GM21526 (cell line): ENCODE measurements at regions not wholly inside any gene's neighbourhood (a gene's known extent, or its start where the extent isn't known, plus 50 kb on each side); places are given as distances from the start of the nearest gene placed in this dataset.

ENCODE experiments used
- ATAC-seq: cut with Tn5 transposase; IDR thresholded peaks from one replicate; pipeline ENCODE4 v1.9.1; 2021; ENCODE audit warnings: moderate library complexity; ENCODE audit not compliant: unreplicated experiment, low FRiP score

DNA sequence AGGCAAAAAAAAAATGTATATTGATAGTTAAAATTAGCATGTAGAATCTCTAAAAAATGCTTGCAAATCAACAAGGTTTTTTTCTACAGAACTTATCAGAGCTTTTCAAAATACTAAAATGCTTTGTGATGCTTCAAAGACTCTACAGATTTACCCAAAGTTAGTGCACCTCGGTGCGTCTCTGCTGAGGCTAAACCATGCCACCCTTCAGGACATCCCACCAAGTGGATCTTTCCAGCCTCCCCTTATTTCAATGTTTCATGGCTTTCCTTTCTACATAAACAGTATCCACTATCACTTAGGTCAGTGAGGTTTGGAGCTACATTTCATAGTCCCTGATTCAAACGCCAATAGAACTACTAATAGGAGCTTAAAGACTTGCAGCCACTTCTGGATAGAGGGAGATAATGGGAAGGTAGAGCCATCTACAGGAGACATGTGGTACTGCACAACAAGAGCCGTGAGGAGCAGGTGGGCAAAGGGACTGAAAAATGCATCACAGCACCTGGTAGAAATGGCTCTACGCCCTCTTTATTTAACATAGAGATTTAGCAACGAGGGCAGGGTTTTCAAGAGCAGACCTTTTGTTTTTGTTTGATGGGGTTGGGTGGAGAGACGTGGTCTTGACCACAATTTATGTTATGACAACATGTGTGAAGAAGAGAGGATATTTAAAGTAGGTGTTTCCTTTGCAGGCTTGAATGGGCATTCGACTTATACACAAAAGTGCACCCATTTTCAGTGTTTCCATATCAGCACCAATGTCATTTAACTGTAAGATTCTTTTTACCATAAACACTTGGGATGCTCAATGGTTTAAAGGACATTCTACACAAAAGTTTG, 56.1 kb upstream of the SLC35G4 start:
- ATAC-seq: no peak

DNA sequence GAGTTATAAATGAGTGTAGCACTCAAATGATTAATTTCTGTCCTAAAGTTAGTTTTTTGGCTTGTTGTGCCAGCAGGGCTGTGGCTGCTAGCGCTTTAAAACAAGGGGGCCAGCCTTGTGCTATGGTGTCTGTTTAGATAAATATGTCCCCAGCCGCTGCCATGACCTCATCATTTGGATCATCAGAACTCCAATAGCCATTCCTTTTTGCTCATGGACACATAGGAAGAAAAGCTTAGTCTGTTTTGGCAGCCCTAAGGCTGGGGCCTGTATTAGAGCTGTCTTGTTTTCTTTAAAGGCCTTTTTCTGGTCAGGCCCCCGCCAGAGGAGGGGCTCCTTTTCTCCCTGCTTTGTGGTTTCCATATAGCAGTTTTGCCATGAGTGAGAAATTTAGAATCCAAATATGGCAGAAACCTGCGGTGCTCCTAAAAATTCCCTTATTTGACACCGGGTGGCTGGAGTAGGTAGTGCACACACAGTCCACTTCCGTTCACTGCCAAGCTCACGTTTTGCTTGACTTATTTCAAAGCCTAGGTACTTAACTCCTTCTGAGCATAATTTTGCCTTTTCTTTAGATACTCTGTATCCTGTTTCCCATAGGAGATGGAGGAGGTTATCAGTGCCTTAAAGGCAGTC, 60.4 kb upstream of the SLC35G4 start:
- no peak for ATAC-seq

DNA sequence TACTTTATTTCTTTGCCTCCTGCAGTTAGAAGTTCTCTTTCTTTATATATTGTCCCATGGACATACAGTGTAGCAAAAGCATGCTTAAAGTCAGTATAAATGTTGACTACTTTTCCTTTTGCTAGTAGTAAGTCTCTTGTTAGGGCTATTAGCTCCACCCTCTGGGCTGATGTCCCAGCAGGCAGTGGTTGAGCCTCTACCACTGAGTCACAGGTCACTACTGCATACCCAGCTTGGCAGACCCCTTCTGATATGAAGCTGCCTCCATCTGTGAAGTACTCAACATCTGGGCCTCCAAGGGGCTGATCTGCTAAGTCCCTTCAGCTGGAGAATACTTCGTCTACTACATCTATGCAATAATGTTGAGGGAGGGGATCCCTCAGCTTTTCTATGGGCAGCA, 61.0 kb upstream of the SLC35G4 start:
- ATAC-seq: no peak

DNA sequence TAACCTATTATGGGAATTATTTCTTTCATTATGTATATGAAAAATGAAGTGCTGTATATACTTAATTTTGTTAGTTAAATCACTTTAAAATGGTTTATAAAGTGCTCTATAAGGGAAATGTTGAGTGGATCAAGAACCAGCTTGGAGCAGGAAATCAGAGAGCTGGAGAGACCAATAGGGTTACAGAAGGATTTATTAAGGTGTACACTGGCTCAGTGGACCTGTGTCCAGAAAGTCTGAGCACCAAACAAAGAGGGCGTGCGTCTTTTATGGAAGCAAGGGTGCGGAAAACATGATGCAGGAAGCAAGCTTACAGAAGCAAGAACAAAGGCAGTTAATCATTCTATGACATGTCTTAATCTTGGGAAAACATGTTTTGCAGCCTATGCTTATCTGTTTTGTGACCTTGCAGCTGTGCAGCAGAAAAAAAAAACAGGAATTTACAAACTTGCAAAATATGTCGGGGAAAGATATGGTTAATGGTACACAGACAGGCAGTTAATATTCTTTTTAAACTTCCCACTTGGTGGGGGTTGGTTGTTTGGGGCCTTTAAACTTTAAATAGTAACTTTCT, 65.2 kb upstream of the SLC35G4 start:
- no peak for ATAC-seq

DNA sequence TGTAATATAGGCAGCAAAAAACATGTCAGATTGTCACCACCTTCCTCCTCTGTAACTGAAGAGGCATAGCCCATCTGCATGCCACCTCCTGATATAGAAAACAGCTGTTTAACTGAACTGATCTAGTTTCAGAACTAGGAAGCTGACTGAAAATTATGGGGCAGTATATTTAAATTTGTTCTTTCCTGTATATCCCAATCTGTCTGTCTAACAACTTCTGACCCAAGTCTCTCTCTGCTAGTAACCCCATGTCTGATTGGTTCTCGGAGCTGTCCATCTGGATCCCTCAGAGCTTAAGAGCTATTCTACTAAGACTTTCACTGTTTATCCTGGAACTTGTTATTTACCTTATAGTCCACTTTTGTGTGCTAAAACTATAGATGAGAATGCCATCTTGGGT, 68.2 kb upstream of the SLC35G4 start:
- no peak for ATAC-seq

DNA sequence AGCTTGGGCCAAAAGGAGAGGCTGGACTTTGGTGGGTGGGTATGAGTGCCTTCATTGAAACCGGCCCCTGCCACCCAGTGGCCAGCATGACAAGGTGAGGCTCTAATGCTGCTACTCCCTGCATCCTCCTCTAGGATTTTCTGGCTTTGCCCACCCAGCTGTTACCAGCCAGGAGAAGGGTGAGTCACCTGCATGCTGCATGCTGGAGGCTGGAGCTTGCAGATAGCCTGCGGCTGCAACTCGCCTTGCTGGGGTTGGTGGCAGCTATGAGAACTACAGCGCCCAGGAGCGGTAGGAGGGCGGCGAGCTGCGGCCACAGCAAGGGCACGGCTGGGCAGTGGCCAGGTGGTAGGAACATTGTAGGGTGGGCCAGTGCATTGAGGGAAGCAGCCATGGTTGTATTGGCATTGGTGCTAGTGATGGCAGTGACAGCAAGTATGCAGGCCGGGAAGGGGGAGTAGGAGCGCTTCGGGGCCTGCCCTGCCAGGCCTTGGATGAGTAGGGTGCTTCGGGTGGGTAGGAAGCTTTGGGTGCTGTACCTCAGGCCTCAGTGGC, 75.4 kb upstream of the SLC35G4 start:
- ATAC-seq: no peak

DNA sequence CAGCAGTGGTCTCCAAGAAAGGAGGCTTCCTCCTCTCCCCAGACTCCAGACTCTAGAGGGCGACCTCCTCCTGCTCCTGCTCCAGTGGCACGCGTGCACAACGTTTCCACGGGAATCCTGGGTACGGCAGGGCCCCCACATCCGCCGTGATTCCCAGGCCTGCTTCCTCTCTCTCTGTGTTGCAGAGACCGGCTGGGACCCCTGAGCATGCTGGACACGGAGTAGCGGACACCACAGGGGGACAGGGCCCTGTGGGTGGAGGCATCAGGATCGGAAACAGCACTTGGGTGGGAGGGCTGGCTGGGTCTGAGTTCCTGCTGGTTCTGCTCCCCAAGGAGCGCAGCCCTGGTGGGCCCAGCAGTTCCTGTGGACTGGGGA, 75.9 kb upstream of the SLC35G4 start:
- ATAC-seq: no peak

DNA sequence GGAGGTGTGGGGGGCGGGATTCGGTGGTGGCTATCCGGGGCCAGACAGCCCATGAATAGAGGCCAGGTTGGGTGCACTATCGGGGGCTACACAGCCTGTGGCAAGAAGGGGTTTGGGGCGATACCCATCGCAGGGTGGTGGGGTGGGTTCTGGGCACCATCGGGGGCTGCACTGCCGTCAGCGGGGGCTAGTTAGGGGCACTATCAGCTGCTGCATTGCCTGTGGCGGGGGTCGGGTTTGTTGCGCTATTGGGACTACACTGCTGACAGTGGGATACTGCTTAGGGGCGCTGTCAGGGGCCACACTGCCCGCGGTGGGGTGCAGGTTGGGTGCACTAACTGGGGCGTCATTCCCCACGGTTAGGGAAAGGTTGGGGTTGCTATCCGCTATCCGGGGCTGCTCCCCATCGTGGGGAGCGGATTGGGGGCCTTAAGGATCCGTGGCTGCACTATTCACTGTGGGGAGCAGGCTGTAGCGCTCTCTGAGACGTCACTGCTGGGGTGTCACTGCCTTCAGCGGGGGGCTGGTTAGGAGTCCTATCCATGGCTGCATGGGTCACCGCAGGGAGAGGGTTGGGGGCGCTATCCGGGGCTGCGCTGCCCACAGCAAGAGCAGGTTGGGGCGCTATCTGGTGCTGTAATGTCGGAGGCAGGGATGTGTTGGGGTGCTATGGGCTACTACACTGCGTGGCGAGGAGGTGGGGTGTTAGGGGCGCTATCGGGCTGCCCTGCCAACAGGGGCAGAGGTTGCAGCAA, 76.5 kb upstream of the SLC35G4 start:
- ATAC-seq: no peak

DNA sequence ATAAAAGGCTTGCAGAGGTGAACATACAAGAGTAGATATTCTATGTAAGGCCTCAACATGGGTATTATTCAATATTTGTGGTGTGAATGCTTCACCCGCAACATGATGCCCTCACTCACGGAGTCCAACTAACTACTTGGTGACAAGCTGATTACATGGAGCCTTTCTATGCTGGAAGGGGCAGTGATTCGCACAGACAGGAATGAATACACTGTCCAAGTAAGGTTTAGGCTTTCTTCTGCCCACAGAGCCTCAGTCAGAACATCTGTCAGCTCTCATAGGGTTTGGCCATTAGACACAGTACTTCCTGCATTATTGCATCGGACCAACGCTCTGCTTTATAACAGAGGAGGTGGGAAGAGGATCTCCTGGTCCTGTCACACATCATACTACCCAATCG, 80.3 kb upstream of the SLC35G4 start:
- ATAC-seq: no peak

DNA sequence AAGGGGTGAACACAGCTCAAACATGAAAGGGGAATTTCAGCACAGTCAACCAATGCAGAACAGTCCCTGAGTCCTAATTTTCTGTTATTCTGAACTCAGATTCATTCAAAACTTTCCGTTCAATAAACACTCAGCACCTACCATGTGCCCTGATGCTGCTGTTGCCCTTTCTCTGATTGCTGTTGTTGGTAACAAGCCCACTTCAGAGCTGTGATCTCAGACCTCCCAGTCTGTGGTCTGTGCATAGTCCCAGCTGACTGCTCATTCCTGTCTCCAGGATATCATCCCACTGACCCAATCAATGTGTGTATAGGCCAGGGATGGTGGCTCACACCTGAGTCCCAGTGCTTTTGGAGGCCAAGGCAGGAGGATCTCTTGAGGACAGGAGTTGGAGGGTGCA, 82.7 kb upstream of the SLC35G4 start:
- no peak for ATAC-seq

DNA sequence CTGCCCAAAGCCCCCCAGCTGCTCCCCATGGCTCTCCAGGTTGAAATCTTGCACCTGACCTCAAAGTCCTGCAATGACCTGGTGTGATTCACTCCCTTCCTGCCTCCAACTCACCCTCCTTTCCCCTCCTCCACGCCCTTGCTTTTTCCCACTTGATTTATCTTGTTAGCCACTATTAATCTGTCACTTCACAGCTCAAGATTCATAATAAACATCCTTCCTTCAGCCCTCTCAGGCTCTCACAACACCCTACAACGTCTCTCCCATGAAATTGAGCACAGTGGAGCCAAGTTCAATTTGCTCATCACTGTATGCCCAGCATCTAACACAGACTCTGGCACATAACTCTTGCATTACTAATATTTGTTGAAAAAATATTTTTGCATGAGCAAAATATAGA, 85.6 kb upstream of the SLC35G4 start:
- ATAC-seq: no peak

DNA sequence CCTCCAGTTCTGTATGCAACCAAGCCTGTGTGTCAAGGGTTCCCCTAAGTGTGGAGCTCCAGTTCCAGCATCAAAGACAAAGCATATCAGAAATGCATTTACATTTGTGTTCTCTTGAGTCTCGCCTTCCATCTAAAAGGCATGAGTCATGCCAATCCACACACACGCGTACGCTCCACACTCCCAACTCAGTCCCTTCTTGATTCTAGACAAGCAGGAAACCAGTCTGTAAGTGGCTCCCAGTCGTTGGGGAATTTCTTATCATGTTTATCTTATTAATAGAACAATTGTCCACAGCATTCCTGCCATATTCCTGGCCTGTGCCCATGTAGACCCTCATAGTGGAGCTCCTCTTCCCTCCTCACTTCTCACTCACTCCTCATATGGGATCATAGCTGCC, 86.4 kb upstream of the SLC35G4 start:
- no peak for ATAC-seq

DNA sequence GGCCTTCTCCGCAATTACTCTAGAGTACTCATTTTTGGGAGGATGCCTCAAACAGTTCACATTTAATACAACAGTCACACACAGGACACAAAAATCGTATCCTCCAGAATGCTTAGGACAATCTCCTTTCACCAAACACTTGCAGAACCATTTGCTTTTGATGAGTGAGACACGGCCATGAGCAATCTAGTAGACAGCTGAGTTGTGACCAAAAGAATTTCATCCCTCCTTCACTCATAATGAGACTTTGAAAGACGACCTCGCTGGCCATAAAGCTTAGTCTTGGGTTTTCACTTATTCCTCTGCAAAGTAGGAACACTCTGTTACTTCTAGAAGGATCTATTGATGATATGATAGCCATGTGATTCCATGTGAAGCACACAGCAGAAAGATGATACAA, 87.5 kb upstream of the SLC35G4 start:
- no peak for ATAC-seq

DNA sequence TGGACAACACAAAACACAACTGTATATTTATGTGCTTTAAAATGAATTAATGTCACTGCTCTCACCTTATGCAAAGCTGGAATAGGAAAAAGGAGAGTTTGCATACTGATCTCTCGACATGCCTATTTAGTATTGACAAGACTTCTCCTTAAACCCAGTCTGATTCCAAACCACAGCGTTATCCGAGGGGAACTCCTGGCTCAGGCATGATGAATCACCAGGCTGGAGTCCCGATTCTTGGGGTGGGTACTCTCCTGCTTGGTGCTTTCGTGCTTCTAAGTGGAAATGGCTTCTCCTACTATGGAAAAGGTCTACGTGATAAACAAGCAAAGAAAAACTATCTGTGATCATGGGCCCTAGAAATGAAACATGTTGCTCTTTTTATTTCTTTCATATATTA, 88.9 kb upstream of the SLC35G4 start:
- ATAC-seq: no peak

DNA sequence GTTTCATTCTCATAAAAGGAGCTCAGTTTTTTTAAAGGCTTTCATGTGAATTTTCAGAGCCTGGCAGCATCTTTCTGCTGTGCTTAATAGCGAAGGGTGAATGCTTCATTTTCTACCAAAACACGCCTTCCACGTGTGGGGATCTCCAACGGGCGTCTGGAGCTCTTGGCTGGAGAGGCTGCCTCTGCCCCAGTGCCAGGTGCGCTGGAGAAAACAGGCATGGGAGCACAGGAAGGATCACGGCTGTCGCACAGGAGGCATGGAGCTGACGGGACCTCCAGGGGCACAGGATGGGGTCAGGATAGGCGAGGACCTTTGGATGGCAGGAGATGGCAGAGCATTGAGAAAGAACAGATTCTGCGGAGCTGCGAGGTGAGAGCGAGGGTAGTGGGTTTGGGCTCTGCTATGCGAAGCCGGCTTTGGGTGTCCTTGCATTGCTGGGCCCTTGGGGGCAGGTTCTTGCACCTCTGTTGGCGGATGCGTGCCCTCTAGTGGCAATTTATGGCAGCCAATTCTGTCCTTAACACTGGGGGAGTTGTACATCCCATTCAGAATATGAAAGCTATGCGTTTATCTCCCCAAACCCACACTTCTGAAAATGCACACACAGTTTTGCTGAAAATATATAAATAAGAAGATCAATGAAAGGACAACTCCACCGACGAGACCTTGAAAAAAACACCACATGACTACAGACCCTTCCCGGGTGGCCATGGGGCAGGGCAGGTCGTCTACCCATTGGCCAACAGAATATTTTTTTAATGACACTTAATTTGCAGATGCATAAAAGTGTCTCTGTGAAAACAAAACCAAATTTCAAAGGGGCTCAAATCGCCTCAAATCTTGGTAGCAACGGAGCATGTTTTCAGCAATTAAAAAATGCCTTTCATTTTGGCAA, 90.4 kb upstream of the SLC35G4 start:
- peak; percentile 73 for ATAC-seq

DNA sequence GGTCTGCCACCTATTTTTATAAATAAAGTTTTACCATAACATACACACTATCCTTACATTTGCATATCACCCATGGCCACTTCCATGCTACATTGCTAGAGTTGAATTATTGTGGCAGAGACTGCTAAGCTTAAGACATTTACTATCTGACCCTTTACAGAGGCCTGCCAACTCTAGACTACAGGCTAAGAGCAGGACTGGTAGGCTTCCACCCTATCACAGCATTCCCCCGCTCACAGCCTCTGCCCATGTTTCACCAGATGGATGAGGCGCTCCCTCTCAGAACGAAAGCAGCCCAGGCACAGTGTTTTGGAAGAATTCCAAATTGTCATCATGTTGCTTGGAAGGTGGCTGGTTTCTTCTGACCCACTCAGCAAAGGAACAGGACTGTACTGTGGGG, 91.7 kb upstream of the SLC35G4 start:
- ATAC-seq: no peak

DNA sequence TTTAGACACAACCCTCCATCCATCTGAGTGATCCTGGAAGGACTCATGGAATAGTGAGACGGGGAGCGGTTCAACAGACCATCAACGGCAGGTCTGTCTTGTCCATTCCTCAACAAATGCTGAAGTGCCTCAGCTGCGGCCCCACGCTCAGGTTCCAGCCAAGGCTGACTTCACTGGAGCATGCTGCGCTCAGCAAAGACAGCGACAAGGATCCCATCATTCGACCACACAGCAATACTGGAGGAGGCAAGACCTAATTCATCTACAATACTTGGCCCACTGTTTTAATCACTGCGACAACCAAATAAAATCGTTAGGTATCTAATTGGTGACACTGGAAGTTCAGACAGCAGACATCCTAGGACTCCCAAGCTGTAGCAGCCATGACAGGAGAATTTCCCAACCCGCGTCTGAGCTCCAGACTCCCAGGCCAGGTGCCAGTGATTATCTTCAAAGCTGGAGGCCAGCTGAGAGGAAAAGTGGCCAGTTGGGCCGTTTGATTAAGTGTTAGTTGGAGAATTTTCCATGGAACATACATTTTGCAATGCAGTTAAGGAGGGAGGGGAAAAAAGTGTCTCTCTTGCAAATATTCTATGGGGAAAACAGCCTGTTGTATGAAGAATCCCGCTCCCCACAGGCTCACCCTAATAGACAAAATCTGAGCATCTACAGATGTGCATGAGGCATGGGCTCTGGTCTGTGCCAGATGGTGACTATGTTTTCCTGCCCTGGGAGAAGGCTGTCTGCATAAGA, 92.5 kb upstream of the SLC35G4 start:
- no peak for ATAC-seq

DNA sequence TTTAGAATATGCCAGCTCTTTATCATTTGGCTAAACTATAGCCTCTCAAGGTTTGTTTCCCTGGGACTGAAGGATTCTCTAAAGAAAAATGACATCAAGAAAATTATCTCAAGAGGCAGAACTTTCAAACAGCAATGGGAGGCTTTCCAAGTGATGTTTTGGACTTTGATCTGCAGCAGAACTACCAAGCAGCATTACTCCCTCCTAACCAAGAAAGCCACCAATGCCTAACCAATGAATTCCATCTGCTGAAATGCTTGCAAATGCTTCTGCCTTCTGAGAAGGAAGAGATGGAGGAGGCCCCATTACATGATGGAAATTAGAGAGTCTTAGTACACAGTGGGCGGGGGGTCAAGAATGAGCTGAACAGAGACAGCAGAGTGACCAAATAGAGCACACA, 95.1 kb upstream of the SLC35G4 start:
- ATAC-seq: no peak
